Forelimb muscle (tissue), 1 donor: ENCODE measurements at regions not wholly inside any gene's neighbourhood (a gene's known extent, or its start where the extent isn't known, plus 50 kb on each side); places are given as distances from the start of the nearest gene placed in this dataset.

Experiments used
- DNase-seq: peaks from one replicate; pipeline ENCODE4 v3.0.0-alpha.2; 2013; ENCODE audit warnings: low read depth

DNA sequence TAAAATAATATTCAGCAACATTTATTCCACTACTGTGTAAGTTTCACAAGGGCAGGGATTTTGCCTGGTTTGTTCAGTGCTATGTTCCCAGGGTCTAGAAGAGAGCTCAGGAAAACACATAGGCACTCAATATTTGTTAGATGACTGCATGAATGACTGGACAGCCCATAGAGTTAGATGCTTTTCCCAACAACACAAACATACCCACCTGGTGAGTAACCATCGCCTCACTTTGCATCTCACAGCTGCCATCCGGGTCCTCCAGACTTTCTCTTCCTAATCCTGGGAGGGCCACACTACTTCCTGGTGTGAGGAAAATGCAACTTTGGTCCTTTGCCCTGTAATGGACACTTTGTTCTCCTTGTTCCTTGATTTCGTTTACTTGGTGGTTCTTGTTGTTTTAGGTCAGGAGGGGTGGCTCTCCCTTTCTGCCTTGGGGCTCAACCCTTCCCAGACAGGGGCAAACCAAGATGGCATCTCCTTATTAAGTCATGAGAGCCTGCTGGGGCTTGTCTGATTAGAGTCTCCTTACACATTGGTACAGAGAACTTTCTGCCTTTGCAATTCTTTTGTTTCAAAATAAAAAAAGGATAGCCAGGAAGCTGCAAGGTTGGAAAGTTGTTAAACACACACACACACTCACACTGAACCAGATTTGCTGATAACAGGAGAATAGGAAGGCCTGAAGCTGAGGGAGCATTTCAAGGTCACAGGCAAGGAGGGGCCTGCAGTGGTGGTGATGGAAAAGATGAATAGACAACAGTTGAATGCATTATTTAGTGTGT lies 190.6 kb downstream of the MID1IP1 start:
- no peak for DNase-seq

DNA sequence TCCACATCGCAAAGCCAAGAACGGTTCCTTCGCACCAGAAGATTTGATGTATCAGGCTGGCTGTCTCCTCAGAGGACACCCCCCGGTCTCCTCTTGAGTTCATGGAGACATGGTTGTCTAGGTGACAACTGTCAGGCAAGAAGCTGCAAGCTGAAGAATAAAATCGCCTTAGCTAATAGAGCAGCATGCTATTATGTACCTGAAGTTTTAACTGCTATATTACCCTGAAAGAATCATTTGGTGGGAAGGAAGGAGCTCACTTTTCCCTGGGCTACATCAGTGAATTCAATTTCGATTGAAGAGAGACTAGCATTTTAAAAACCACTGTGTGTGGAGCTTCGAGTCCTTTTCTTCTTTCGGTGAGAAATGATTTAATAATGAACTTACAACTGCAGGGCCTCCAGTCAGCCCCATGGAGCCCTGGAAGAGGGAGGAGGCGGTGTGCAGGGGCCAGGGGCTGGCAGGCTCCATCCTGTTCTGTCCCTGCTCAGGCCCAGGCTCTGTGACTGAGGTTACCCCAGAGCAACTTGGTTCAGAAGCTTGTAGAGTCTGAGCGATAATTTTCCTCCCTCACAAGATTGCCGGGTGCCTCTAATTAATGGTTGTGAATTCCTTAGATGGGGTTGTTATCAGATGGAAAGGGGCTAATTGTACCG lies 191.3 kb downstream of the MID1IP1 start:
- DNase-seq, result no peak

DNA sequence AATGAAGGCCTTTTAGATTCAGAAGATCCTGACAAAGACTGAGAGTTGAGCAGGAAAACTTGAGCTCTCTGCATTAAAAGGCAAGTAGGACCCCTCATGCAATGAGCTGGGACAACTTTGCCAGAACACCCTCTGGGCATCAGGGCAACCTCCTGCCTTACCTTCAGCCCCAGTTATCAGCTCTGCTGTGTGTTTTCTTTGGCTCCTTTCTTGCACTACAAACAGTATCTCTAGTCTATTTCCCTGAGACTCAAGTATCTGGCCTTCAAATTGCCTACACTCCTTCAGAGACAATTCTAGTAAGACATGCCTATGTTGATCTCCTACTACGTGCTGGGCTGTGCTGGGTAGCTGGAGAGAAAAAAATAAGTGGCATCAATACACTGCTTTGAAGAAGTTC lies 192.2 kb downstream of the MID1IP1 start:
- DNase-seq, result no peak

DNA sequence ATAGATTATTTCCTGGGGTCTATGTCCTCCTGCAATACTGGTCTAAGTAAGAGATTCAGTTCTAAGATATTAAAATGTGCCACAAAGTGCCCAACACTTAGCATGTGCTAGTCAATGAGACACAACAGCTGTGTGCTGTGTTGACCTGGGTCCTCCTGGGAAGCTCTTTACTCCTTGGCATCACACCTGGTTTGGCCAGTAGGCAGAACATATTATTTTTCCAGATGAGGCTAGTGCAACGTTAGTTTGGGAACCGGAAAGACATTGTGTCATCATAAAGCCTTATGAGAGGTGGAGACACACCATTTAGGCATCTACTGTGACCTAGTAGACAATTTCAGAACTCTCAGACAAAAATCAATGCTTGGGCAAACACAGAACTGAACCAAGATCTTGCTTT lies 197.8 kb downstream of the MID1IP1 start:
- no peak for DNase-seq

DNA sequence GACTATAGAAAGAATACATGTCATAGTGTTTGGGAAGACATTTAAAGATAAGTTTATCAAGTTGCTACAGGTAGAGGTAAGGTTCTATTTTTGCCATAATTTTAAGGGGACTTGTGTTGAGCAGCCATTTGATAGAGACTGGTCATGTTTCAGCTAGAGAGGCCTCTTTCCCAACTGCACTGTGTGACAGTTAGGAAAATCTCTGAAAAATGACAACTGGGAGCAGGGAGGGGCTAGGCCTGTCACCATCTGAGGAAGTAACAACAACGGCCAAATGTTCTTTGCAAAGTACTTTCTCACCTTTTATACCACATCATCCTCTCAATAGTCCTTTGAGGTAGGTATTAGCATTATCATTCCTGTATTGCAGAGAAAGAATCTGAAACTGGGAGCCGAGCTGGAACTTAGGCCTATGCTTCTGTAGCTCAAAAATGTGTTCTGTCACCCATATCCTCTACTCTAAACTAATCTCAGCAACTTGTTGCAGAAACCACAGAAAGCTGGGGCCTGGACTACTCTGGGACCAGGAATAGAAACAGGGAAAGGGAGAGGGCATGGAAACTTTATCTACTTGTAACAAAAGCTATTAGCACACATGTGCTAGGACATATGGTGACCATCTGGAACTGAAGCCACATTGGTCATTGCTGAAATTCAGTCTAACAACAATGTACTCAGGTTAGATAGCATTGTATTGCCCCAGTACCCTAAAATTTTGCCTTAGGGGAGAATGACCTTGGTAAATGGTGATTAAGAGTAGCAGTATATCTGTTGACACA lies 198.9 kb downstream of the MID1IP1 start:
- no peak for DNase-seq

DNA sequence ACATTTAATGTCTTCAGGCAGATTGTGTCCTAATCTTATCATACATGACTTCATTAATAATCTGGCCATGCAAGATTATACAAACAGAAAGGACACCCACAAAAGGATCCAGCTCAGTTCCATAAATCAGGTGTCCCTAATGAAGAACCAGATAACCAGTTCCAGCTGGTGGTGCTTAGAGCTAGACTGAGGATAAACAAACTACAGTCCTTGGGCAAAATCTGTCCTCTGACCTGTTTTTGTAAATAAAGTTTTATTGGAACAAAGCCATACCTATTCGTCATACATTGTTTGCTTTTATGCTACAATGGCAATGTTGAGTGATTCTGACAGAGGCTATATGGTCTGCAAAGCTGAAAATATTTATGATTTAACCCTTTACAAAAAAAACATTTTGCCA lies 199.5 kb downstream of the MID1IP1 start:
- DNase-seq, result no peak

DNA sequence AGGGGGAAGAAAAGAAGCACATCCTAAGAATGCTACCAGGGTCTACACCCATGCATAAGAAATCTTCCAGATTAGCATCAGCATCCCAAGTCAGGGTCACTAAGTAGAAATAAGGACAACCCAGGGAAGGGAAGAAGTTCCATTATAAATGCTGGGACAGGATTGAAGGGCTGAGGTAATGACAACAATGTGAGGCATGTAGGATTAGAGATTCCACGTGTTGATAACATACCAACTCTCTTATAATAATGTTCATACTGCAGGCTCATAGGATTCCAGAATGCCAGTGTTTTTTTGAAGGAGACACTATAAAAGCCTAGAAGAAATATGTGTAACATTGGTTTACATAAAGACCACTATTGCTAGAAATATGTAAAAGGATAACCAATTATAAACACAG lies 201.2 kb downstream of the MID1IP1 start:
- DNase-seq, result no peak

DNA sequence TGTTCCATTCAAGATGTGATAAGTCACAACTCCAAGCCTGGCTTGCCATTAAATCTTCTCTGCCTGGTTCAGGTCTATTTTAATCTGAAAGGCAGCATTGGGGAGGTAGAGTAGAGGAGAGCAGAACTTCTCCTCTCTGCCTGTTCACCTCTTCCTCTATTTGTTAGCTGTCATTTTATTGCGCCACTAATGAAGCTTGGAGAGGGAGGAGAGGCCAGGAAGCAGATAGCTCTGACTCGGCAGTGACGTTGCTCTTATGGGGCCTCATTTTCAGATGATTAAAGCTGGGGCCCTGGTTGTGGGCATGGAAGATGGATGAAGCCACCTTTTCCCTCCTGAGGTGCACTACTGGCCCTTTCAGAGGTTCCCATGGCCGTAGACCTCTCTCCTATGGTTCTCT lies 207.3 kb downstream of the MID1IP1 start:
- DNase-seq, result no peak

DNA sequence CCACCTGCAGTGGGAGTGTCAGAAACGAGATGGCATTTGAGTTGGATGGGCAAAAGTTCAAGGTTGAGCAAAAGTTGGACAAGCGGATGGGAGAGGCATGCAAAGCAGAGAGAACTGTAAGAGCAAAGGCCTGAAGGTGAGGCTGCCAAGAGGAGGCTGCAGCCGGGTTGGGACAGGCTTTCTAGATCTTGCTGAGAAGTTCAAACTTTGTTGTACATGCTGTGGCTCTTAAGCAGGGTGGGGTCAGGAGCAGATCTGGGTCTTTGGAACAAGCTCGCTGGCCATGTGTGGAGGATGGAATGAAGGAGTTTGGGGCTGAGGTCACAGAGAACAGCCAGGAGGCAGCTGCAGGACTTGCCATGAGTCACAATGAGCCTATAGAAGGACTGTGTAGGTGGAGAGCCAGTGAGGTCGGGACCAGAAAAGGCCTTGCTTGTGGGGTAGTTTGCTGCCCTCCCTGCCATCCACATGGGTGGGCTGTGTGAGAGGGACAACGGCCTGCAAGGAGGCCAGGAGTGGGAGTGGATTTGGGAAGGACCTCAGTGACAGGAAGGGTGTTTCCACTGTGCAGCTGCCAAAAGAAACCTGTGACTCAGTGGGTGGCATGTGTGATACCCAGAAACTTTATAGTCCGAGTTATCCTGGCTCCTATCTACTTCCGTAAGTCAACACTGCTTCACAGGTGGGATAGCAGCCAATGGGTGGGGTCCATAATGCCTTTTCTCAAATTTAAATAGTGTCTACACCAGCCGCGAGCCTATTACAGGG lies 210.4 kb downstream of the MID1IP1 start:
- no peak for DNase-seq

DNA sequence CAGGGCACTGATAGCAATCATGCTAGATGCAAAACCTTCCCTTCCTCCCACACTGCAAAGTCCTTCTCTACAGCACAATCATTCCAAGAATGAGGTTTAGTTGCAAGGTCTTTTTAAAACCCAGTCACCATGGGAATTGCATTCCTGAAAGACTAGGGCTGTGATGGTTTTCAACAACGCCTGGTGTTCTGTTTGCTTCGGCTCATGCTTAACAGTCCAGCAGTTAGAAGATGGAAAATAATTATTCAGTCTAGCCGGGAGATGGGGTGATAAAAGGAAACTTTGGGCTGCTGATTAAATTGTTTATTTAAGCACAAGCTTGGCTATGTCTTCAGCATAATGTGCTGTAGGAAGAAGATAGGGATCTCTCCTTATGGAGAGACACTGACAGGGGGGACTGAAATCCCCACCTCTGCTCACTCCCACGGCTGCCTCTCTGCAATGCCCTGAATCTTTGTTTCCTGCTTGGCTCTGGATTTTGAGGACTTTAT lies 211.4 kb downstream of the MID1IP1 start:
- no peak for DNase-seq

DNA sequence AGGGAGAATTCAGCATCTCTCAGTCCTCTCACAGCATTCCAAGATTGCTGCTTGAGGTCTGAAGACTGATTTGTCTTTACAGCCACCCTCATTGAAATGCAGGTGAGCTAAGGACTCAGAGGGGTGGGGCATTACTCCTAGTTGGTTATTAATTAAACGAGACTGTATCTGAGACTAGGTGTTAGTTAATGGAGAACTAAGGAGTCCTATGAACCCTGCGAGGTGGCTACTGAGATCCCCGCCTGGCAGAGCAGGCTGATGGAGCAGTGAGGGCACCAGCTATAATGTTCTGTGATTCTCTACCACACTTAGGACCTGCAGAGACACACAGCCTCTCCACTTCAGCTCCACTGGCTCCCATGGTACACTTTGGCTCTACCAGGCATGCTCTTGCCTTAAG lies 215.3 kb downstream of the MID1IP1 start:
- no peak for DNase-seq

DNA sequence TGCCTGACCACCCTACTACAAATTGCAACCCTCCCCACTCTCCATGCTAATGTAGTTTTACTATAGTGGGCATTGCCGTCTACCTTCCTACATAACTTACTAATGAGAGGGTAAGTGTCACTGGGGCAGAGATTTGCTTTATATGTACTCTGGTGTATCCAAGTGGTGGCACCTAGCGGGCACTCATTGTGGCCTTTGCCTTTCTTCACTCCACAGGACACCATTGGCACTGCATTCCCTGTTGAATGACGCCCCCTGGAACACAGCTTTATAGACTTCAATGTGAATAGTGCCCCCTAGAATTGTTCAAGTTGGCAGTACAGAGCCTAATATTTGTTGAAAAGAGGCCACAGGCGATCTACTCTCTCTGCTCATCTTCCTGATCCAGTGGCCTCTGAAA lies 215.8 kb downstream of the MID1IP1 start:
- no peak for DNase-seq

DNA sequence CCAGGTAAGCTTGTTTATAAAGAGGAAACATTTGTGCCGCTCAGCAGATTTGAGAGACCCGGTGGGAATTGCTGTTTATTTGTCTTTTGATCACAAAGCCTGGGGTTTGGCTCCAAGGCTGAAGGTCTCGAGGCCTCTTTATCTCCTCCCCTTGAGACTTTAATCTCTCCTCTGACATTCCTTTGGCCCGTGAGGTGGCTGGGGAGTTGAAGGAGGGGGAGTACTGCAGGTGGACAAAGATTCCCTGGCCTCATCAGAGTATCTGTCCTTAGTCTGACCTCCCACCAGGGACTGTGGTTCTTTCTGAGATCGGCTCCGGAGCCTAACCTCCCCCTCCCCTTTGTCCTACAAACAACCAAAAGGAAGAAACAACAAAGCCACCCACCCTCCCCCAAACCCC lies 216.5 kb downstream of the MID1IP1 start:
- DNase-seq, result no peak

DNA sequence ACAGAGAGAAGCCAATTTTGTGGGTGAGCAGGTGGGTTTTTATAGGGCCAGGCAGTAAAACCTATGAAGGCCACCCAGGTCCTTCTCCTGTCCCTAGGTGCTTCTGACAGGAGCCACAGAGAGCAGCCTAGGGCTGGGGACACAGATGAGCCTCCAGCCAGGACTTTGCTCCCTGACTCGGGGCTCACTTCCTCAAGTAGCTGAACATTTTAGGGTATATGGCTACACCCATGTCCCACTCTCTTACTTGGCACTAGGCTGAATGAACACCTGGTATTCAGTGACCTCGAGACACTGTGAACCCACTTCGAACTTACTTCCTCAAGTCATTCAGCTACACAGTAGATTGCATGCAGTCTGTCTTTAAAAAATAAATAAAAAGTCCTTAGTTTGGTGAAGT lies 217.3 kb downstream of the MID1IP1 start:
- DNase-seq, result no peak

DNA sequence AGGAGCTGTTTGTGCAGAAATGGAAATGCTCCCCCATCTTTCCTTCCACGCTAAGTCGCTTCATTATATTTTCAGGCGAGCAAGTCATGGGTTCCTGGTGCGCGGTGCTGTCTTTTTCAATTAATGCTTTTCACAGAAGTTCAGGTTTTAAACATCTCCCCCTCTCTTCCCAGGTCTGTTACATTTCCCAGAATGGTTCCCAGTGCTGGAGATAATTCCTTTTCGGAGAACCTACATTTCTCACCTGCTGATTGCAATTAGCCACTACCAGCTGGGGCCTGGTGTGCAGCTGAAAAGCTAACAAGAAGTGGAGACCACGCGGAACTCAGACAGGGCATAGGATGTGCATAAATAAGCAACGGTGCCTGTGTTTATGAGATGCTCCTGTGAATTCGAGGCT lies 217.8 kb downstream of the MID1IP1 start:
- no peak for DNase-seq

DNA sequence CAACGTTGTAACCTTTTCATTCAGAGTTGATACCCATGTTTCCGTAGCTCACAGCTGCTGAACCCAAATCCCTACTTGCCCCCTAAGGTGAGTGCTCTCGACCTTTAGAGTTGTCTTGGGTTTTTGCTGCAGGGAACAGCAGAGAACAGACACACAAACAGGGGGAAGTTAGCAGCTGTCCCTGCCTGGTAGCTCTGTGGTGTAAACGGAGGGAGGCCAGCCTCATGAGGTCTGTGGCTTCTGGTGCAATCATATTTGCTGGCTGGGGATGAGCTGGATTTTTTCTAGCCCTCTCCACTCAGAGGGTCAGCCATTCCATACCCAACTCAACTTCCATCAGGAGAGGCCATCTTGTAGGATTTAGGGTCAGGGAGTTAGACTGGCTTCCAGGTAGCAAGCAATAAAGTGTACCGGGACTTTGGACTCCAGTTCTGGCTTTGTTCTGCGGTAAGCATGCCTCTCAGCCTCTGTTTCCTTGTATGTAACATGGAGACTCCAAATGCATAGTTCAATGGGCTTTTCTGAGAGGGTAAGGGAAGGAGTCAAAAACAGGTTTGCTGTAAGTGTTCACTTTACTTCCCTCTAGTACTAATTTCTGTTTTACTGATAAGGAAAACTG lies 218.9 kb downstream of the MID1IP1 start:
- no peak for DNase-seq

DNA sequence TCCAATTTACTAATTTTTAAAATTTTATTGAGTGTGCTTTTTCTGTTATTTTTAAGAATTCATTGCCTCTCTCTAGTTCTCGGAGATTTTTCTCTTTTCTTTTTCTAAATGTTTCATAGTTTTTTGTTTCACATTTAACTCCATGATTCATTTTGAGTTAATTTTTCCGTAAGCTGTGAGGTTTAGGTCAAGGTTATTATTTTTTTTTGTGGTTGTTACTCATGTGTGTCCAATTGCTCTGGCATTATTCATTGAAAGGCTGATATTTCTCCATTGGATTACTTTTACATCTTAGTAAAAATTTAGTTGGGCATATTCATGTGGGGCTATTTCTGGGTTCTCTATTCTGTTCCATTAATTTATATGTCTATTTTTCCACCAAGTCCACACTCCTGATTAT lies 220.8 kb downstream of the MID1IP1 start:
- DNase-seq, result no peak

DNA sequence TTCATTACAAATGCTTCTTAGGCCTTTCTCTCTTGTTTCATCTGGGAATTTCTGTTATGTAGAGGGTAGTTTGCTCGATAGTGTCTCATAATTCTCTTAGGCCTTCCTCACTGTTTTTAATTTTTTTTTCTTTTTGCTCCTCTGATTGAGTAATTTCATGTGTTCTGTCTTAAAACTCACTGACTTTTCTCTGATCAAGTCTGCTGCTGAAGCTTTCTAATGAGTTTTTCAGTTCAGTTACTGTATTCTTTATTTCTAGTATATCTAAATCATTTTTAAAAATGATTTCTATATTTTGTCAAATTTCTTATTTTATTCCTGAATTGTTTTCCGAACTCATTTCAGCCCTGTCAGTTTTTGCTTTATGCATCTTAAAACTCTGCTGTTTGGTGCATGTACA lies 228.0 kb downstream of the MID1IP1 start:
- DNase-seq, result no peak

DNA sequence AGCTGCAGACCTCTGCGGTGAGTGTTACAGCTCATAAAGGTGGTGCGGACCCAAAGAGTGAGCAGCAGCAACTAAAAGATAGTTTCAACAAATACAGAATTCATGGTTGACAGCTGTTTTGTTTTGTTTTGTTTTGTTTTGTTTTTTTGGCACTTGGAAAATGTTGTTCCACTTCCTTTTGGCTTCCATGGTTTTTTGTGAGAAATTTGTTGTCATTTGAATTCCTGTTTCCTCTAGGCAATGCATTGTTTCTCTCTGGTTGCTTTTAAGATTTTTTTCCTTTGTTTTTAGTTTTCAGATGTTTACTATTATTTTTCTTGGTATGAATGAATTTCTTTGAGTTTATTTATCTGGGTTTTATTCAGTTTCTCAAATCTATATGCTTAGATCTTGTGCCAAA lies 229.4 kb downstream of the MID1IP1 start:
- DNase-seq, result no peak

DNA sequence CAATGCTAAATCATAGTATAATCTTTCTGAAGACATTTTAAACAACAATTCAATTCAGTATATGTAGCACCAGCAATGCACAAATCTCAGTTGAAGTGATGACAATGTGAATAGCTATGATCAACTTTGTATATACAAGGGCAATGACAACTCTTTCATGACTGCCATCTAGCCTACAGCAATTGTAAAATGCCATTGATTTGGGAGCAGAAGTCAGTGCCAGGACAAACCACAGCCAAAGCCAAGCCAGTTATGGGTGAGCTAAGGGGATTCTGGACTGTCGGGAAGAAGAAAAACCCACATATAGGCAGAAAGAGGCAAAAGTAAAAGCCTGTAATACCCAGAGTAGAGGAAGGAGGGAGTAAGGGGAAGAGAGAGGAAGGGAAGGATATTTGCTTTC lies 238.6 kb downstream of the MID1IP1 start:
- DNase-seq, result no peak

DNA sequence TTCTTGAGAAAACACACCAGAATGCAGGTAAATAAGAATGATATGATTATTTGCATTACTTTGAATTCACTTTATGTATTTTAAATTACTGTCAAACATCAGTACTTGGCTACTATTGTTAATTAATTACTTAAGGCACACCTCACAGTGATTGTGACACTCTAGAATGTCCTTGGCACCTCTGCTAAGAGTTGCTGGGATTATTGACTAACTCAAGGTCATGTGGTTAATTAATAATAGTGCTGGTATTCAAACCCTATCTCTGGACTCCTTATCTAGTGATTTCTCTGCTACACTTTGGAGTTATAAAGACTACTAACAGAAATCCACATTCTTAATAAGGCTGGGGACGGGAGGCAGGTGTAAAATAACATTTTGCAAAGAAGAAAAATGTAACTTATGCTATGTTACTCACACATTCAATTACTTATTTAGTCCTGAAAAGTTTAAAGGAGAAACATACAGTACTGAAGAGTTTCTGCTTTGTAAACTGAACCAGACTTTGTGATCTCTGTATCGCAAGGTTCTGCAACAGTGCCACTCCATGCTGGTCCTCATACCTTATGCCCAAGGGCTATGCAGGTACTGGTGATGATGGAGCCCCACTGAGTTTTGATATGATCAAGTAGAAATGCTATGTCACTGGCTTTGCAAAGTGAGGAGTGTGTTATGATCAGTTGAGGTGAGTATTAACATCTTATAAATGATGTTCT lies 242.7 kb downstream of the MID1IP1 start:
- DNase-seq, result no peak
